ENCODE measurements at regions not wholly inside any gene's neighbourhood (a gene's known extent, or its start where the extent isn't known, plus 50 kb on each side); places are given as distances from the start of the nearest gene placed in this dataset.
"Not testable (repeated sequence)": the region's sequence is repeated elsewhere in the genome, so short reads cannot be mapped to it uniquely, and the experiment has no call there.

GRCh38 chr4:110850461-110851442 is 227.9 kb upstream of the PITX2 start:
- no peak for DNase-seq

DNA sequence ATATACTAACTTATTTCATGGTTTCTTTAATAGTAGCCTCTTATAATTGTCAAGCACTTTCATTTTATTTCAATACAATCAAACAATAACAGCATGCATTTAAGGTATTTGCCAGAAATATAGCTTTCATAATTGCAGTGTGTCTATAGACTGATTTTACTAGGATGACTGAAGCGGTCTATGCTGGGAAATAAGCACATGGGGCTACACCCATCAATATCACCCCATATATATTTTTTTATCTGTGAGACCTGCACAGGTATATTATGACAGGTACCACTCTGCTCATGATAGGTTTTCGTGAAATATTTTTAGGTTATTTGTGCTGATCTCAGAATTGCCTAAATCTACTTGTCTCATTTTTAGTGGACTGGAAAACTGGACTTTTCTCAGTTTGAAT is 229.1 kb upstream of the PITX2 start:
- no peak for DNase-seq

GRCh38 chr4:110852793-110853192 is 229.9 kb upstream of the PITX2 start:
- DNase-seq = no peak

GRCh38 chr4:110853242-110853641 is 230.4 kb upstream of the PITX2 start:
- no peak for DNase-seq

DNA sequence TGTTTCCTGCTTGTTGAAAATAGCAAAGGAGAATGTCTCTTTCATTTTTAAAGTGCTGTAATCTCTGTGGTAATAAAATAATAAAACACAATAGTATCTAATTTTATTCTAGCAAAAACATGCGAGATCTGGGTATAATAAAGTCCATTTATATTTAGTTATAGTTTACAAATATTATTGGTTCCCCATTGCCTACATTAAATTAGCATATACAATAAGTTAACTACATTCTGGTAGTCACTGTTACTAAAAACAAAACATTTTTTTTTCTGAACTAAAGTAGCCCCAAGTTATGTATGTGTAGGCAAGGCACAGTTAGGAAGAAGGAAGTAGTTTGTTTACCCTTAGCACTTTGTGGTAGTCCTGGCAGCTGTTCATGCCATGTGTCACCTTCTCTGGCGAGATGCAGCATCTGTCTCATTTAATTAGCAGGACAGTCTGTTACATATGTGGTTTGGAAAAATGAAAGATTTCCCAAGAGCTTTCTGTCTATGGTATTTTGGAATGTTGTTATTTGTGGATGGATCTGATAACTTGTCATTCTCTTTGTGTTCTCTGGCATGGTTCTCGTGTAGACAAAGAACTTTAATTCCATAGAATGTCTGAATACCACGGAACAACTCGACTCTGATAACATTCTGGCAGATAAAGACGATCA is 231.3 kb upstream of the PITX2 start:
- no peak for DNase-seq

DNA sequence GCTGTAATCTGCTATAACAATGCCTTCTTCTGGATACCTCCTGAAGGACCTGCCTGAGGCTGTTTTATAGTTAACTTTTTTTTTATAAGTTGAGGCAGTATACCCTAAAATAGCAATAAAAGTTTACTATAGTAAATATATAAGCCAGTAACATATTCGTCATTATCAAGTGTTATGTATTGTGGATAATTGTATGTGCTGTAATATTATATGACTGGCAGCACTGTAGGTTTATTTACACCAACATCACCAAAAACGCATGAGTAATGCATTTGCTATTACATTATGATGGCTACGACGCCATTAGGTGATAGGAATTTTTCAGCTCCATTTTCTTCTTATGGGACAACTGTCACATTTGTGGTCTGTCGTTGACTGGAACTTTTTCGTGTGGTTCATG is 237.2 kb upstream of the PITX2 start:
- DNase-seq = no peak

DNA sequence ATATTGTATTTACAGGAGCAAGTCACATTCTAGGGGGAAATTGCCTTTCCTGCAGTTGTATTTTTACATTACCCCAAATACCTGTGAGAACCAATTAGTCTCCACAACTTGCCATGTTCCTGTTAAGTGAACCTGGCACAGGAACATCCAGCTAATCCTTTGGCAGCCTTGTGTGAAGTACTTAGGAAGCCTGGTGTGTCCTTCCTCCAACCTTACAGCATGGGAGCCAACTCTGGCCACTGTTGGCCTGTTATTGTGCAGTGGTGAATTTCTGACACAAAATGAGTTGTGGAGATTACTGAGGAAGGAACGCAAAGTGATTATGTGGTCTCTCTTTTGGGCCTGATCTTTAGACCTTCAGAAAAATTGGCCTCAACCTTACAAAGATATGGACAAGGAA is 238.0 kb upstream of the PITX2 start:
- DNase-seq = no peak

- no peak for DNase-seq
Measured at GRCh38 chr4:110865611-110866259, 242.9 kb upstream of the PITX2 start.

DNA sequence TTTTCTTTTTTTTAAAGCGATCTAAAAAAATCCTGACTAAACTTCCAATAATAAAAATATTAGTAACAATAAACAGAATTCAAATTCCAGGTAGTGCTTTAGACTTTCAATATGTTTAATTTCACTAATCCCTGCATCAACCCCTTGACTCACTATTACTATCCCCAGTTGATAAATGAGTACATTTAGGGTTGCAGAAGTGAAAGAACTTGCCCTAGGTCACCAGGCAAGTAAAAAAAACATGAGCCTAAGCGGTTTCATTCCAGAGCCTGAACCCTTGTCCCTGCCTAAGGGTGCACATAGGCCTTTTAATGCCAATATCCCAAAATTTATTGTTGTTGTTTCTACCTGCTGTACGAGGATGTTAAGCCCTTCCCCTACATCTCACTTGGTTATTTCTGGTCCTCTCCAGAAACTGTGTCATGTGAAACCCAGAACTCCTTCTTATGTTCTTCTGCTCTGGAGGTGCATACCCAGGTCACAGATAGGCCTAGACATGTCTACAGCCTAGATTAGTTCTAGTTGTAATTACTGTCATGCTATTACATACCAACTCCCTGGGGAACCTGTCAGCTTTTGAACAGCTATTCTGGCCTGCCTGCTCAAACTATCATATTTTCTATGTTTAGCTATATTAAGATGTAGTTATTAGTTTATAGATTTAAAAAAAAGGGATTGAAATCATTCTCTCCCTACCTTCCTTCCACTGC is 244.5 kb upstream of the PITX2 start:
- DNase-seq = no peak

GRCh38 chr4:110867981-110868720 is 245.3 kb upstream of the PITX2 start:
- no peak for DNase-seq

- DNase-seq = no peak
Measured at GRCh38 chr4:110869114-110869513, 246.2 kb upstream of the PITX2 start.

DNA sequence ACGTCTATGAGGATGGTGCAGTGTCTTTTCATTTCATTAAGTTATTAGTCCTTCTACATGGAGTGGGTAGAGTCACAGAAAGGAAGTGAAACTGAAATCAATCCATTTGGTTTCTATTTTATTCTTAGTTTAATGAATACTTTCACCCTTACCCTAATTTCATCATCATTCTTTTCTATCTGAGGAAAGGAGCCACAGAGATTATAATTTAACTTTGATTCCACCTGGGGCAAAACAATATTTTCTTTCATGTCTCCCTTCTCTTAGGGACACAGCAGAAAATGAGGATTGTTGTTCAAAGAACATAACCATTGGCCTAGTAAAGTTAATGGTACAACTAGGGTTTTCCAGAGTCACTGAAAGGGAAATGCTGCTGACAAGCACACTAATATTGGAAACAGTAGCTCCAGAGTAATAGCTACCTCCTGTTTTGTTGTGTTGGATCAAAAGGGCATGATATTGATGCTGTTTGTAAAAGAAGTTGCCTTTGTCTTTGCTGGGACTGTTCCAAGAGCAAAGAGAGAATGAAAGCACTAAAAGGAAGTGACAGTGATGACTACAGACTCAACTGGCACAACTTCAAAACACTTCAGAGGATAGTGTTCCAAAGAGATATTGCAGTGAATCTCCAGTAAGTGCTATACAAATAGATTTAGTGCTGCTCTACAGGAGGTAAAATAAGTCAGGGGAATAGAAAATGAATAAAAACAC is 247.1 kb upstream of the PITX2 start:
- DNase-seq = no peak

- DNase-seq = not testable (repeated sequence)
Measured at GRCh38 chr4:110876214-110876613, 253.3 kb upstream of the PITX2 start.

GRCh38 chr4:110876866-110877265 is 254.0 kb upstream of the PITX2 start:
- DNase-seq = no peak

DNA sequence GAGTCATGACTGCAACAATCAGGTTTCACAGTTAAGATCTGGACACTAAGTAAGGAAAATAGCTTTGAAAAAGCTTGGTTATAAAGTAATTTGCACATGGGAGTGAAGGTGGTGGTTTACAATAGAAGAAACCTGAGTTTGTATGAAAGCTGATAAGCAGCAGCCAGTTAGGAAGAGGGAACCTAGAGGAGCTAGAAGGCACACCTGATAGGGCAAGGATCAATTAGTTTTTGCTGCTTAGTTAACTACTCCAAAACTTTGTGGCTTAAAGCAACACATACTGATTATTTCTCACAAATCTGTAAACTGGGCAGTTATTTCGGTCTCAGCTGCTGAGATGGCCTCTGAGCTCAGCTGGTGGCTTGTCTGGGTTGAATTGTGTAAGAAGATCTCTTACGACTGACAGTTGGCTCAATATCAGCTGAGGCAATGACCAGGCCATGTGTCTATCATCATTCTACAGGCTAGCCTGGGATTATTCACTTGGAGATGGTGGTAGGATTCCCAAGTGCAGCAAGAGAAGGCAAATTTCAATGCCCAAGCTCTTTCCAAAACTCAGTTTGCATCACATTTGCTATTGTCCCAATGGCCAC is 255.0 kb upstream of the PITX2 start:
- no peak for DNase-seq

DNA sequence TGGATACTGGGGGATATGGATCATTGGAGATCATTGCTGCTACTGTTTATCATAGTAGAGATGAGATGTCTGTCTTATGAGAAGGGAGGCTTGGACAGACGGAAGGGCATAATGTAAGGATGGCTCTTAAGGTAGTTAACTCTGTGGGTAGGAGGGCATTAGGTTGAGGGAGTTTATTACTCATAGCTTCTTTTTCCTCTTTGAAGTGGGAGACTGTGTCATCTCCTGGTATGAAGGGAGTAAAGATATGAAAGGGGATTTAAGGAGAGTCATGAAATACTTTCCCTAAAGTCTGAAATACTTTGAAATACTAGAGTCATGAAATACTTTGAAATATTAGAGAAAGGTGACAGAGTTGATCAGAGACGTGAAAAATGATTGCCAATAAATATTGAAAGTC is 255.5 kb upstream of the PITX2 start:
- DNase-seq = no peak

DNA sequence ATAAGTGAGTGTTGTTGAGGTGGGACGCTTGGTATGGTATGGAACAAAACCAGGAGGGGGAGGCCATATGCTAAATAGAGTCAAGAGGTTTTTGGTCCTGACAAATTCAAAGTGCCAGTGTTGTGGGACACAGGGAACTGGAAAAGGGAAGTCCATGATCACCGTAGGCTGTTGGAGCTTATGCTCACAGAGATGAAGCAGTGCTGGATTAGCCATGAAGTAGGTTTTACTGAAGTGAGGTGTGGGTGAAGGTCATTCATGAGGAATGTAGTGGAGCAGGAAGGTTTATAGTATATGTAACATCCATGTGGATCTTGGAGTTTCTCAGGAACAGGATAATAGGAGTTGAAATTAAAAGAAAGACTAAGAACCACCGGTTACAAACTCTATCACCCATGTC is 256.1 kb upstream of the PITX2 start:
- no peak for DNase-seq

DNA sequence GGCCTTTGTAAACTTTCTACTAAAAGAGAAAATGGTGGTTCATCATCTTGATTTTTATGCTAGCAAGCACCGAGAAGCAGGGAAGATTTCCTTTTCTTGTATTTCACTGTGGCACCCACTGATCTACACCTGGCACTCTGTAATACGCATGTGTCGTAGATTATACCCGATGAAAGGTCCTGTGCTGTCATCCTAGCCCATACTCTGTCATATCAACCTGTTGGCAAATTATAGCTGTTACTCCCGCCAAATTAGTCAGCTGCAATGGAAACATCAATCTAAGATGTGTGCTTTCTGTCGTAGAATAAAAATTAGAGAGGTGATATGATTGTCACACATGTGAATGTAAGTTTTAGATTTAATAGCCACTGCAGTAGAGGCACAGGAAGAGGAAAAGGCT is 263.4 kb upstream of the PITX2 start:
- no peak for DNase-seq

DNA sequence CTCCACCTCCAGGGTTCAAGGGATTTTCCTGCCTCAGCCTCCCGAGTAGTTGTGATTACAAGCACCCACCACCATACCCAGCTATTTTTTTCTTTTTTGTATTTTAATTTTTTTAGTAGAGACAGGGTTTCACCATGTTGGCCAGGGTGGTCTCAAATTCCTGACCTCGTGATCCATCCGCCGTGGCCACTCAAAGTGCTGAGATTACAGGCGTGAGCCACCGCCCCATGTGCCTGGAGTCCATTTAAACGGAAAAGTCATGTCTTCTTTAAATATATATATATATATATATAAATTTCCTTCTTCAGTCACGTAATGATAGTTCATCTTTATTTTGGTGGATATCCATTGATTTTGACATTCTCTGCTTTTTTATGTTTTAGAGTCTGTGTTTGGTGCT is 264.0 kb upstream of the PITX2 start:
- no peak for DNase-seq

DNA sequence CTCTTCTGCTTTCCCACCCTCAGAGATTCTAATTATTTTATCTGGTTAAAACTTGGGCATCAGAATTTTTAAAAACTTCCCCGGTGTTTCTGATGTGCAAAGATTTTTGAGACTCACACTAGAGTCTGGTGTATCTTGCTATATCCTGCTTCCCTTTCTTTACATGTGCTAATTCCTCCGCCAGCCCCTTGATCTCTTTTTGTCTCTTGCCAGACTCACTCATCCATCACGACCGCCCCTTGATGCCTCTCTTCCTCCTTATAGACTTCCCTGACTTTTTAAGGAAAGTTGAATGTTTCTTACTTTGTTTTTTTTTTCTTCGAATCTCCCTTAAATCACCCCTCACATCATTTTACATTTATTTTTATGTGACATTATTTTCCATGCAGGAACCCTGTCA is 274.9 kb upstream of the PITX2 start:
- no peak for DNase-seq

DNA sequence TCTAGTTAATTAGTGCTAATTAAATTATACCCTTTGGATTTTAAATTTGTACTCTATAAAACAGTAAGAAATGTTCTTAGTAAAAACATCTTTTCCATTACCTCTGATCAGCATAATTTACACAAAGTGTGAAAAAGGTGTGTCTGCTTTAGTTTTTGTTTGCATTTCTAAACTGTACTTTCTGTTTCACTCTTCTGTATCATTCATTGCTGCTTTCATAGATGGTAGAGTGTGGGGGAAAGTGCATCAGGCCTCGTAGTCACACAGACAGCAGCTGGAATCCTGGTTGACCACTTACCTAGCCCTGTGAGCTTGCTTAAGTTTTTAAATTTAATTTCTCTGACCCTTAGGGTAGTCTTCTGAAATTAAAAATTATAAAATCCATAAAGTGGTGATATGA is 275.4 kb upstream of the PITX2 start:
- DNase-seq = no peak
